H1 (cell line): ENCODE measurements at regions not wholly inside any gene's neighbourhood (a gene's known extent, or its start where the extent isn't known, plus 50 kb on each side); places are given as distances from the start of the nearest gene placed in this dataset.

Experiments
- CTCF ChIA-PET: fragments of 300-600 bp; sonication (Branson Sonifier 250); formaldehyde crosslinking; loops from one replicate; lab custom pipeline; 2021; ENCODE audit not compliant: partially characterized antibody; lab: Charles Lee
- POLR2A ChIA-PET: fragments of 300-600 bp; sonication (Branson Sonifier 250); formaldehyde crosslinking; loops from one replicate; lab custom pipeline; 2021; ENCODE audit warnings: inconsistent platforms; ENCODE audit not compliant: partially characterized antibody; lab: Charles Lee
- DNase-seq, 2 experiments: peaks; one replicate each; pipeline versions ENCODE4 v3.0.0 to v3.0.0-alpha.2; 2010 to 2022; ENCODE audit warnings: low spot score in 2 of 2, low read depth in 1 of 2, mixed read lengths in 1 of 2
- FAIRE-seq: peaks from 2 replicates; lab custom pipeline; 2011; peaks lifted over from hg19 to GRCh38; lab: Jason Lieb, UNC
- H2AFZ ChIP-seq: 2 replicates; pipeline ENCODE4 v1.8.1; 2012; ENCODE audit warnings: low read length, inconsistent platforms
- H2AK5ac ChIP-seq: 2 replicates; pipeline ENCODE4 v1.6.1; 2013; ENCODE audit warnings: low read depth, low read length
- H2BK120ac ChIP-seq: replicated peaks from 2 replicates; pipeline ENCODE3; 2013; ENCODE audit warnings: low read depth, low read length, inconsistent platforms
- H2BK12ac ChIP-seq: 2 replicates; pipeline ENCODE4 v1.6.1; 2013; ENCODE audit warnings: low read depth, low read length
- H2BK15ac ChIP-seq: 2 replicates; pipeline ENCODE4 v1.6.1; 2013; ENCODE audit warnings: low read length
- H2BK20ac ChIP-seq: 2 replicates; pipeline ENCODE4 v1.6.1; 2013; ENCODE audit warnings: low read length
- H2BK5ac ChIP-seq: 2 replicates; pipeline ENCODE4 v1.6.1; 2013; ENCODE audit warnings: low read depth, low read length
- H3K14ac ChIP-seq: 2 replicates; pipeline ENCODE4 v1.6.1; 2013; ENCODE audit warnings: inconsistent platforms; ENCODE audit not compliant: insufficient read length
- H3K18ac ChIP-seq: 2 replicates; pipeline ENCODE4 v1.6.1; 2013; ENCODE audit warnings: low read length; ENCODE audit errors: extremely low read depth
- H3K23ac ChIP-seq: 2 replicates; pipeline ENCODE4 v1.6.1; 2013; ENCODE audit warnings: inconsistent platforms; ENCODE audit not compliant: insufficient read length
- H3K23me2 ChIP-seq: 2 replicates; pipeline ENCODE4 v1.6.1; 2013; ENCODE audit warnings: low read depth, low read length
- H3K27ac ChIP-seq: 2 replicates; pipeline ENCODE4 v1.6.1; 2011; ENCODE audit warnings: low read depth, low read length, inconsistent platforms
- H3K27me3 ChIP-seq, 4 experiments: replicated peaks in 1 of 4; 1 replicate in 1 of 4; 2 replicates in 3 of 4; pipeline versions ENCODE4 v1.6.1 to v1.8.1; 2011 to 2013; ENCODE audit warnings: low read length in 3 of 4, mild to moderate bottlenecking in 3 of 4, inconsistent platforms in 2 of 4, mixed read lengths in 2 of 4, moderate library complexity in 1 of 4; ENCODE audit not compliant: control insufficient read depth in 3 of 4, insufficient read depth in 3 of 4; ENCODE audit errors: extremely low read depth in 1 of 4
- H3K36me3 ChIP-seq, 4 experiments: 2 replicates each; pipeline versions ENCODE4 v1.6.1 to v1.8.1; 2011 to 2013; ENCODE audit warnings: mild to moderate bottlenecking in 4 of 4, low read length in 3 of 4, moderate library complexity in 2 of 4, control low read depth in 1 of 4, inconsistent platforms in 1 of 4; ENCODE audit not compliant: insufficient read depth in 4 of 4, control insufficient read depth in 2 of 4
- H3K4ac ChIP-seq: replicated peaks from 2 replicates; pipeline ENCODE3; 2013; ENCODE audit warnings: low read length, low read depth, mixed read lengths, inconsistent platforms; ENCODE audit not compliant: insufficient read length
- H3K4me1 ChIP-seq, 4 experiments: replicated peaks in 1 of 4; 1 replicate in 1 of 4; 2 replicates in 3 of 4; pipeline versions ENCODE4 v1.6.1 to v1.8.1; 2011 to 2013; ENCODE audit warnings: low read length in 3 of 4, inconsistent platforms in 2 of 4, mixed read lengths in 1 of 4; ENCODE audit not compliant: insufficient read depth in 4 of 4, control insufficient read depth in 3 of 4
- H3K4me2 ChIP-seq, 2 experiments: 2 replicates each; pipeline versions ENCODE4 v1.6.1 to v1.8.1; 2011 to 2013; ENCODE audit warnings: low read depth in 2 of 2, low read length in 2 of 2, control low read depth in 1 of 2, inconsistent platforms in 1 of 2, mild to moderate bottlenecking in 1 of 2; ENCODE audit not compliant: insufficient read depth in 1 of 2
- H3K4me3 ChIP-seq, 4 experiments: fragments of 200-600, 300-600 bp in 1 of 4; sonication (generic), shearing (Covaris generic), sonication (Bioruptor Twin) in 1 of 4; 2 replicates each; pipeline versions ENCODE4 v1.5.1 to v1.8.1; 2011 to 2016; ENCODE audit warnings: low read length in 4 of 4, low read depth in 3 of 4, control low read depth in 2 of 4, inconsistent platforms in 2 of 4, mild to moderate bottlenecking in 2 of 4, mixed read lengths in 1 of 4, moderate library complexity in 1 of 4; ENCODE audit not compliant: insufficient read depth in 2 of 4; ENCODE audit errors: extremely low read depth in 1 of 4
- H3K56ac ChIP-seq: replicated peaks from 2 replicates; pipeline ENCODE3; 2013; ENCODE audit warnings: low read depth, mild to moderate bottlenecking, mixed read lengths, low read length, inconsistent platforms; ENCODE audit not compliant: insufficient read length
- H3K79me1 ChIP-seq: 2 replicates; pipeline ENCODE4 v1.6.1; 2013; ENCODE audit warnings: low read depth, low read length, control low read depth
- H3K79me2 ChIP-seq, 2 experiments: 2 replicates each; pipeline versions ENCODE4 v1.6.1 to v1.8.1; 2012 to 2013; ENCODE audit warnings: low read length in 2 of 2, mild to moderate bottlenecking in 2 of 2, inconsistent platforms in 1 of 2; ENCODE audit not compliant: insufficient read depth in 2 of 2, control insufficient read depth in 1 of 2
- H3K9ac ChIP-seq, 4 experiments: replicated peaks in 1 of 4; 1 replicate in 1 of 4; 2 replicates in 3 of 4; pipeline versions ENCODE4 v1.6.1 to v1.8.1; 2011 to 2013; ENCODE audit warnings: low read depth in 3 of 4, low read length in 3 of 4, control low read depth in 2 of 4, mild to moderate bottlenecking in 2 of 4, moderate library complexity in 2 of 4, inconsistent platforms in 1 of 4; ENCODE audit errors: extremely low read depth in 1 of 4
- H3K9me3 ChIP-seq, 2 experiments: 2 replicates each; pipeline versions ENCODE4 v1.6.1 to v1.8.1; 2012 to 2013; ENCODE audit warnings: mild to moderate bottlenecking in 2 of 2, moderate library complexity in 2 of 2, control low read depth in 1 of 2, inconsistent platforms in 1 of 2, low read depth in 1 of 2, low read length in 1 of 2, mixed read lengths in 1 of 2; ENCODE audit not compliant: insufficient read depth in 2 of 2
- H4K20me1 ChIP-seq, 2 experiments: replicated peaks in 1 of 2; 2 replicates each; pipeline versions ENCODE3 to v1.8.1; 2011 to 2013; ENCODE audit warnings: inconsistent platforms in 2 of 2, low read length in 2 of 2, mild to moderate bottlenecking in 1 of 2; ENCODE audit not compliant: insufficient read depth in 2 of 2, control insufficient read depth in 1 of 2
- H4K5ac ChIP-seq: 2 replicates; pipeline ENCODE4 v1.6.1; 2013; ENCODE audit warnings: low read length, low read depth, mixed read lengths, inconsistent platforms; ENCODE audit not compliant: insufficient read length
- H4K8ac ChIP-seq: 2 replicates; pipeline ENCODE4 v1.8.0; 2013; ENCODE audit warnings: mild to moderate bottlenecking, moderate library complexity, low read length, inconsistent platforms; ENCODE audit not compliant: insufficient read depth; ENCODE audit errors: extremely low read depth
- H4K91ac ChIP-seq: replicated peaks from 2 replicates; pipeline ENCODE3; 2013; ENCODE audit warnings: low read length, mixed read lengths, inconsistent platforms; ENCODE audit not compliant: insufficient read length
- ATF2 ChIP-seq: IDR thresholded peaks from 2 replicates; pipeline ENCODE4 v1.6.1; 2012; ENCODE audit warnings: low read length, inconsistent platforms
- CEBPB ChIP-seq: IDR thresholded peaks from 2 replicates; pipeline ENCODE4 v1.6.1; 2012; ENCODE audit warnings: low read depth, low read length
- CTCF ChIP-seq, 3 experiments: IDR thresholded peaks; 1 replicate in 2 of 3; 2 replicates in 1 of 3; pipeline versions ENCODE4 v1.5.1 to v1.6.1; 2011; ENCODE audit warnings: low read length in 3 of 3, mild to moderate bottlenecking in 3 of 3, inconsistent platforms in 2 of 3, low read depth in 1 of 3, moderate library complexity in 1 of 3; ENCODE audit not compliant: insufficient read depth in 1 of 3; ENCODE audit errors: control extremely low read depth in 1 of 3
- FOSL1 ChIP-seq: IDR thresholded peaks from 2 replicates; pipeline ENCODE4 v1.6.1; 2011; ENCODE audit warnings: mild to moderate bottlenecking, low read depth, low read length, moderate library complexity; ENCODE audit not compliant: insufficient read depth
- HDAC2 ChIP-seq, 2 experiments: fragments of 300-600 bp in 1 of 2; sonication (generic) in 1 of 2; IDR thresholded peaks; 2 replicates each; pipeline ENCODE4 v1.6.1; 2011 to 2012; ENCODE audit warnings: low read depth in 2 of 2, low read length in 2 of 2, mild to moderate bottlenecking in 2 of 2, moderate library complexity in 2 of 2, borderline replicate concordance in 1 of 2, inconsistent platforms in 1 of 2
- NRF1 ChIP-seq: IDR thresholded peaks from 2 replicates; pipeline ENCODE4 v1.6.1; 2011; ENCODE audit warnings: mild to moderate bottlenecking, low read depth, low read length, improper control_type of control experiment
- POU5F1 ChIP-seq: IDR thresholded peaks from 2 replicates; pipeline ENCODE4 v1.6.1; 2011; ENCODE audit warnings: low read depth, mild to moderate bottlenecking, low read length, moderate library complexity
- SP1 ChIP-seq: IDR thresholded peaks from 2 replicates; pipeline ENCODE4 v1.6.1; 2011; ENCODE audit warnings: low read depth, low read length
- TAF1 ChIP-seq: IDR thresholded peaks from 2 replicates; pipeline ENCODE4 v1.6.1; 2011; ENCODE audit warnings: mild to moderate bottlenecking, low read depth, low read length
- TBP ChIP-seq: IDR thresholded peaks from 2 replicates; pipeline ENCODE4 v1.6.1; 2011; ENCODE audit warnings: low read depth, low read length, improper control_type of control experiment

GRCh38 chr6:126660376-126660775 is 320.5 kb downstream of the CENPW start (continued):
- no peak for TF ChIP-seq FOSL1

GRCh38 chr6:126661646-126662045 is 321.7 kb downstream of the CENPW start:
- Histone ChIP-seq H2BK15ac (no peak overlapping the region), H3K36me3 (no peaks in the 10 kb centered on the region), H3K4me2 (no peak overlapping the region), H3K4me3 (no peak overlapping the region), H2BK5ac (no peak overlapping the region), H4K5ac (no peak overlapping the region), H3K9ac (no peak overlapping the region), H3K23me2 (no peaks in the 10 kb centered on the region), H3K23ac (no peak overlapping the region), H3K27me3 (no peaks in the 10 kb centered on the region), H3K4me1 (no peaks in the 10 kb centered on the region), H2AK5ac (no peak overlapping the region), H3K79me1 (no peaks in the 10 kb centered on the region), H3K9me3 (no peaks in the 10 kb centered on the region), H2BK120ac (no peak overlapping the region), H3K56ac (no peak overlapping the region), H3K4ac (no peak overlapping the region), H4K91ac (no peak overlapping the region), H2BK20ac (no peak overlapping the region), H2BK12ac (no peak overlapping the region), H2AFZ (no peak overlapping the region), H3K79me2 (no peaks in the 10 kb centered on the region), H4K20me1 (no peaks in the 10 kb centered on the region), H3K14ac (no peak overlapping the region), H3K27ac (no peak overlapping the region), H3K18ac (no peak overlapping the region), H4K8ac (no peak overlapping the region)
- no peak for DNase-seq
- ChIA-PET CTCF (interaction anchor here (0.5 to 1.1 kb wide), 2 partner anchors 85 to 111 kb away, joined by 3 to 5 read pairs; no protein-coding TSS in a partner anchor), POLR2A (no interaction called here)
- TF ChIP-seq SP1 (no peak), POU5F1 (no peak), TAF1 (no peak), ATF2 (no peak), CTCF (IDR thresholded peaks at IDR 0.05; ENCODE audit: control extremely low read depth in 1 of 3, insufficient read depth in 1 of 3, low read depth in 1 of 3, low read length in 3 of 3) (no peak), NRF1 (no peak), CEBPB (no peak), TBP (no peak), HDAC2 (IDR thresholded peaks at IDR 0.05; ENCODE audit: borderline replicate concordance in 1 of 2, low read depth in 2 of 2, low read length in 2 of 2) (no peak)
- FAIRE-seq = no peak
